GM23248 (cell line): ENCODE measurements at regions not wholly inside any gene's neighbourhood (a gene's known extent, or its start where the extent isn't known, plus 50 kb on each side); places are given as distances from the start of the nearest gene placed in this dataset.

Experiments used
- EZH2 ChIP-seq: fragments of 200-600 bp; sonication (generic); IDR thresholded peaks from 2 replicates; pipeline ENCODE4 v1.6.1; 2018; ENCODE audit warnings: antibody characterized with exemption, mild to moderate bottlenecking; ENCODE audit not compliant: insufficient read depth, poor library complexity, severe bottlenecking
- EZH2phosphoT487 ChIP-seq: fragments of 200-600 bp; sonication (generic); IDR thresholded peaks from 2 replicates; pipeline ENCODE4 v1.6.1; 2018; ENCODE audit warnings: antibody characterized with exemption, moderate library complexity, mild to moderate bottlenecking, low read depth; ENCODE audit not compliant: insufficient read depth

- TF ChIP-seq EZH2phosphoT487 (no peak), EZH2 (no peak)
Measured at GRCh38 chr18:73797419-73797818, 350.2 kb downstream of the FBXO15 start.
